Spinal cord (tissue), 9 donors: ENCODE measurements at regions not wholly inside any gene's neighbourhood (a gene's known extent, or its start where the extent isn't known, plus 50 kb on each side); places are given as distances from the start of the nearest gene placed in this dataset.

Experiments
- DNase-seq, 6 donors: peaks; one replicate each; pipeline versions ENCODE4 v3.0.0 to v3.0.0-alpha.2; 2013 to 2015; ENCODE audit warnings: low spot score in 6 of 6, low read depth in 4 of 6
- H3K27ac ChIP-seq: one replicate; pipeline ENCODE4 v1.5.1; 2013; ENCODE audit warnings: low read depth, low read length, control low read depth
- H3K27me3 ChIP-seq: one replicate; pipeline ENCODE4 v1.6.1; 2013; ENCODE audit warnings: low read length; ENCODE audit not compliant: control insufficient read depth, insufficient read depth
- H3K36me3 ChIP-seq: one replicate; pipeline ENCODE4 v1.6.1; 2013; ENCODE audit warnings: low read length; ENCODE audit not compliant: control insufficient read depth, insufficient read depth
- H3K4me1 ChIP-seq: one replicate; pipeline ENCODE4 v1.6.1; 2013; ENCODE audit warnings: low read length; ENCODE audit not compliant: control insufficient read depth, insufficient read depth
- H3K4me3 ChIP-seq: one replicate; pipeline ENCODE4 v1.5.1; 2013; ENCODE audit warnings: low read depth, low read length, control low read depth
- H3K9me3 ChIP-seq: one replicate; pipeline ENCODE4 v1.6.1; 2013; ENCODE audit warnings: low read length; ENCODE audit not compliant: control insufficient read depth, insufficient read depth
- WGBS: methylation state at CpG from one replicate; pipeline ENCODE4 v1.1.5; 2013; ENCODE audit warnings: missing lambda C conversion rate; ENCODE audit not compliant: insufficient coverage; 5-methylcytosine and 5-hydroxymethylcytosine counted together
- donor health status: healthy.

DNA sequence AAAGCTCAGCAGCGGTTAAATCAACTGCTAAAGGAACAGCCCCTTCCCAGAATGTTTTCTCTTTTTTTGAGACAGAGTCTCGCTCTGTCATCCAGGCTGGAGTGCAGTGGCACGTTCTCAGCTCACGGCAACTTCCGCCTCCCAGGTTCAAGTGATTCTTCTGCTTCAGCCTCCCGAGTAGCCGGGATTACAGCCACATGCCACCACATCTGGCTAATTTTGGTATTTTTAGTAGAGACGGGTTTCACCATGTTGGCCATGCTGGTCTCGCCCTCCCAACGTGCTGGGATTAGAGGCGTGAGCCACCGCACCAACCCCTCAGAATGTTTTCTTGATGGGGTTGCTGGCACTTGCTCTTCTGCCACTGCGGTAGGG is 59.8 kb upstream of the IL6 start:
- H3K4me1 ChIP-seq, result no peaks in the 10 kb centered on the region
- H3K9me3 ChIP-seq, result no peaks in the 10 kb centered on the region
- no peaks in the 10 kb centered on the region for H3K27me3 ChIP-seq
- 68% methylated on average over 8 of the region's 13 CpGs for WGBS
- no peaks in the 10 kb centered on the region for H3K36me3 ChIP-seq
- no peak overlapping the region for H3K27ac ChIP-seq
- no peak overlapping the region for H3K4me3 ChIP-seq
- no peak for DNase-seq

DNA sequence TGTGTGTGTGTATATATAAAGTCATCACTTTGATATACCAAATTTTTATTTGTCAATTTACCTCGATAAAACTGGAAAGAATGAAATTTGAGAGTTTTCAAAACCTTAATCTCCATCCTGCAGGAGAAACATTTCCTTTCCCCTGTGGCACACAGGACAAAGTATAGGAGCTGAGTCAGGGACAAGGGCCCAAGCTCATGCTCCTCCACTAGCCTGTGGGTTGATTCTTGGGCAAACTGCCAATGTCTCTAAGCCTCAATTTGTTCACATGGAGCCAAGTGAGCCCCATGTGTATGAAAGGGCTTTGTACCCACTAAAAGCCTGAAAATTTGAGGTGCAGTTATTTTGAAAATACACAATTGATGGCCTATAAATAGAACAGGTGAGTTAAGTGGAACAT is 60.3 kb upstream of the IL6 start:
- Histone ChIP-seq H3K36me3 (no peaks in the 10 kb centered on the region), H3K27me3 (no peaks in the 10 kb centered on the region), H3K27ac (no peak overlapping the region), H3K4me3 (no peak overlapping the region), H3K4me1 (no peaks in the 10 kb centered on the region), H3K9me3 (no peaks in the 10 kb centered on the region)
- WGBS, result no CpG with 5 or more reads among the region's 1 CpG
- peak in 2 of 6 donors; percentile 40 to 47 for DNase-seq

GRCh38 chr7:22665923-22666322 is 61.1 kb upstream of the IL6 start:
- H3K9me3 ChIP-seq, result no peaks in the 10 kb centered on the region
- no peak overlapping the region for H3K4me3 ChIP-seq
- no peaks in the 10 kb centered on the region for H3K36me3 ChIP-seq
- DNase-seq, result no peak
- H3K27ac ChIP-seq, result no peak overlapping the region
- no peaks in the 10 kb centered on the region for H3K4me1 ChIP-seq
- WGBS, result 100% methylated on average over 5 of the region's 7 CpGs
- H3K27me3 ChIP-seq, result no peaks in the 10 kb centered on the region

- H3K4me3 ChIP-seq, result no peak overlapping the region
- no peaks in the 10 kb centered on the region for H3K9me3 ChIP-seq
- H3K36me3 ChIP-seq, result no peaks in the 10 kb centered on the region
- H3K27me3 ChIP-seq, result no peaks in the 10 kb centered on the region
- no peak overlapping the region for H3K27ac ChIP-seq
- no peak for DNase-seq
- WGBS, result 95% methylated on average over 49 of the region's 54 CpGs
- H3K4me1 ChIP-seq, result no peaks in the 10 kb centered on the region
Measured at GRCh38 chr7:22664988-22665798, 61.8 kb upstream of the IL6 start.

DNA sequence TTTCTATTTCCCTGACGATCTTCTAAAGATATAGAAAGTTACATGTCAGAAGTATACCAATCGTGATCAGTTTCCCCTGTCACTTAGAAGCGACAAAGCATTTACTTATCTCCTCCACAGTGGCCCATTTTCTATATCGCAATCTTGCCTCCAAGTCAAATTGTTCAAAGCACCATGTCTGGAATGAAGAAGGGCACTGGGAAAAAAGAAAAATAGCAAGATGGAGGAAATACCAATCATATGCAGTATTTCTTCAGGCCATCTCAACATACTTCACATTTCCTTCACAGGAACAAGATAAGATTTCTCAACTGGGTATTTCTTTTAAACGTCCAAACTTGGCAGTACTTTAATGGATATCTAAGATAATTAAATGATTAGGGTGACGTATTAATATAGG is 63.3 kb upstream of the IL6 start:
- DNase-seq, result no peak
- Histone ChIP-seq H3K27me3 (no peaks in the 10 kb centered on the region), H3K36me3 (no peaks in the 10 kb centered on the region), H3K9me3 (no peaks in the 10 kb centered on the region), H3K4me1 (no peaks in the 10 kb centered on the region), H3K27ac (no peak overlapping the region), H3K4me3 (no peak overlapping the region)
- WGBS, result no CpG with 5 or more reads among the region's 6 CpGs

DNA sequence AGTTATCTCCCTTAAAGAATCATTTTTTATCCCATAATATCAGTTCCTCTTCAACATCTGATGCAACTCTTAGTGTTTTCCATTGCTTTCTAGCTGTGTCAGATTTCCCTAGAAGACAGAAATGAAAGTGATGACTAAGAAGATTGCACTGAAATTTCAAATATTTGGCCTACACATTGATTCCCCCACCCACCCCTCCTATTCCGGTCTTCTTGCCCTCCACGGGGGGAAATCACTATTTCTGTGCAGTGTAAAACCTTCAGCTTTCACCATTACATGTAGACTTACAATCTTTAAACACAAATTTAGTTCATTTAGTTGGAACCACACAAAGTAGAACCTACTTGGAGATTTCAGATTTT is 63.7 kb upstream of the IL6 start:
- no peaks in the 10 kb centered on the region for H3K27me3 ChIP-seq
- no peak for DNase-seq
- no peak overlapping the region for H3K4me3 ChIP-seq
- no peak overlapping the region for H3K27ac ChIP-seq
- no peaks in the 10 kb centered on the region for H3K36me3 ChIP-seq
- no peaks in the 10 kb centered on the region for H3K9me3 ChIP-seq
- H3K4me1 ChIP-seq, result no peaks in the 10 kb centered on the region
- WGBS, result 88% methylated on average over 2 of the region's 2 CpGs

DNA sequence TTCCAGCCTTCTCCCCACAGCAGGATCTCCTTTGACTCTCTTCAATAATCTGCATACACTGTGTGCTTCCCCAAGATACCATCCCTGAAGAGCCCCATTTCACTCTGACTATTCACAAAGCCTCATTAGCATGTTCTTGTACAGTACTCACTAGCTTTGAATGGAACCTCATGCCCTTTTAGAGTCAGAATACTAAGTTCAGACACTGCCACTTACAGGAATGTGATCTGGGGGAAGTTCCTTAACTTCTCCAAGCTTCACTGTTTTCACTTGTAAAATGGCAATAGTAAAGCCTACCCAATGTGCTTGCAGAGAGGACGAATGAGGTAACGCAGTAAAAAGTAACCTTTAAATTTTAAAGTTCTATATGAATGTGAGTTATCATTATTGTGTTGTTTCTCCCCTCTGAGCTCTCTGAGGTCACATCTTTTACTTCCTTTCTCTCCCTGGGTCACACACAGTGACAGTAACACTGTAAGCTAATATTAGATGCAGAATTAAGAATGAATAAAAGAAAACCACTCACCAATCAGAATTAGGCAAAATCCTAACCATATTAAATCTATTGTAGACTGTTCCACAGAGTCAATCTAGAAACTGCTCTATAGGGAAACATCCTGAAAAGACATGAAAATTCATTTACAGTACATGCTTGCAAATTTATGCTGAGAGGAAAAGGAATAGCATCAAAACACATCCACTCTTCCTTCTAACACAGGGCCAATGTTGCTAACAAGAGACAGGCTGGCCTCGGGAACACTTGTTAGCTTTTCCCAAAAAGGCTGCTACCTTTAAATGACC is 64.2 kb upstream of the IL6 start:
- Histone ChIP-seq H3K9me3 (no peaks in the 10 kb centered on the region), H3K4me3 (no peak overlapping the region), H3K27me3 (no peaks in the 10 kb centered on the region), H3K4me1 (no peaks in the 10 kb centered on the region), H3K27ac (no peak overlapping the region), H3K36me3 (no peaks in the 10 kb centered on the region)
- peak in 1 of 6 donors; percentile 23 for DNase-seq
- 71% methylated on average over 1 of the region's 3 CpGs for WGBS

DNA sequence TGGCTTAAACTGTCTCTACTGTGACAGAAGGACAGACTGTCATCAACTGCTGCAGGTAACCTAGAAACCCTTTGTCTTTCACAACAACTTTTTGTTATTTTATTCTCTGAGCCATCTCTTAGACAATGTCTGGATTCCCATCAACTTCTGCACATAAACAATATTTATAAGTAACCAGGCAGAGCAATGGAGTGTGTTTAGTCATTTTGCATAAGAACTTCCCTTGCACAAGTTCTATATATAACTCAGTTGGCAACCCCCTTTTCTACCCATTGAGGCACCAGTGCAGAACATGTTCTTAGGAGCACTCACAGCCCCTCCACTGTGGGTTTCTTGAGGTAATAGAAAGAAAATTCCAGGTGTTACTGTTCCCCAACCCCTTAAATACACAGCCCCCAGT is 65.0 kb upstream of the IL6 start:
- Histone ChIP-seq H3K4me3 (no peak overlapping the region), H3K4me1 (no peaks in the 10 kb centered on the region), H3K27ac (no peak overlapping the region), H3K9me3 (no peaks in the 10 kb centered on the region), H3K27me3 (no peaks in the 10 kb centered on the region), H3K36me3 (no peaks in the 10 kb centered on the region)
- no peak for DNase-seq

DNA sequence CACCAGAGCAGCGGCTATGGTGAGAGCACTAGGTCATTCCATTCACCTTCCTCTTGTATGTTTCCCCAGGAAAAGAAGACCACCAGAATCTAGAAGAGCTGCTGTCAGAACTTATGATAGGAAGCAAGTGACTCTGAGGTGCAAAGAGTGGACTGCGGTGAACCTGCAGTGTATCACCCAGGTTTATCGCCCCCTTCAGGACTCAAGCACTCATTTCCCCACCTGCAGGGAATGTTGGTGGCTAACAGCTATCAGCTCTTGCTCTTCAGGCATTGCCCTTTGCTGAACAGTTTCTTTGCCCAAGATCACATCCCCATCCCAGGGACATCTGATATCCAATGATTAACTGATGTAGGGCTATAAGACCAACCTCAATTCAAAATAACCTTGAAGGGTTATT is 66.3 kb upstream of the IL6 start:
- Histone ChIP-seq H3K27me3 (no peaks in the 10 kb centered on the region), H3K4me3 (no peak overlapping the region), H3K9me3 (no peaks in the 10 kb centered on the region), H3K27ac (no peak overlapping the region), H3K36me3 (no peaks in the 10 kb centered on the region), H3K4me1 (no peaks in the 10 kb centered on the region)
- WGBS, result 100% methylated on average over 1 of the region's 3 CpGs
- DNase-seq, result no peak

DNA sequence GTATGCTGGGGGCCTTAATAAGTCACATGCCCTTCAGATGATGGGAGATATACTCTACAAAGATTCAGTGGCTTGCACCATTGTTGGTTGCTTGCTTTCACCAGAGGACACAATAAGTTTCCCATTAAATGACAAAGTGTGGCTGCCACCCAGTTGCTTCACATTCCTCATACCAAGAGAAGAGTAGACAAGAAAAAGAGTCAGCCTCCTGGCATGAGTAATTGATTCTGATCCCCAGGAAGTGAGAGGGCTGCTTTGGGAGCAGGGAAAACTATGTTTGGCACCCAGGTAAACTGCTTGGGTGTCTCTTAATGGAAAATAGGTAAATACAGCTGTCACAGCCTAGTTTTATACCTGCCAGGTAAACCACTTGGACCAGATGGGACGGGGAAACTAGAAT is 66.7 kb upstream of the IL6 start:
- no peak for DNase-seq
- no peaks in the 10 kb centered on the region for H3K9me3 ChIP-seq
- no peak overlapping the region for H3K27ac ChIP-seq
- no peaks in the 10 kb centered on the region for H3K36me3 ChIP-seq
- H3K27me3 ChIP-seq, result no peaks in the 10 kb centered on the region
- H3K4me3 ChIP-seq, result no peak overlapping the region
- WGBS, result no CpG with 5 or more reads among the region's 1 CpG
- H3K4me1 ChIP-seq, result no peaks in the 10 kb centered on the region
